OCI-LY1 (cell line): ENCODE measurements at regions not wholly inside any gene's neighbourhood (a gene's known extent, or its start where the extent isn't known, plus 50 kb on each side); places are given as distances from the start of the nearest gene placed in this dataset.

Experiments
- H2AFZ ChIP-seq: fragments of 200-600 bp; sonication (generic), shearing (Covaris generic); 2 replicates; pipeline ENCODE4 v1.6.0; 2014; ENCODE audit warnings: antibody characterized with exemption, mild to moderate bottlenecking, low read length
- H3F3A ChIP-seq: fragments of 200-600 bp; sonication (generic), shearing (Covaris generic); 2 replicates; pipeline ENCODE4 v1.6.0; 2014; ENCODE audit warnings: mild to moderate bottlenecking, antibody characterized with exemption, low read length, moderate library complexity; ENCODE audit not compliant: insufficient read depth
- H3K27ac ChIP-seq: fragments of 200-600 bp; sonication (generic); 2 replicates; pipeline ENCODE4 v1.5.1; 2014; ENCODE audit warnings: low read length, mixed run types, mild to moderate bottlenecking, low read depth; ENCODE audit not compliant: poor library complexity, severe bottlenecking
- H3K27me3 ChIP-seq: fragments of 200-600 bp; sonication (generic); 2 replicates; pipeline ENCODE4 v1.6.0; 2014; ENCODE audit warnings: antibody characterized with exemption, mild to moderate bottlenecking, low read length, moderate library complexity; ENCODE audit not compliant: insufficient read depth
- H3K36me3 ChIP-seq: fragments of 200-600 bp; sonication (generic); 2 replicates; pipeline ENCODE4 v1.6.1; 2014; ENCODE audit warnings: mild to moderate bottlenecking, antibody characterized with exemption, low read length, moderate library complexity, mixed read lengths; ENCODE audit not compliant: insufficient read depth
- H3K4me1 ChIP-seq: fragments of 200-600 bp; sonication (generic); 2 replicates; pipeline ENCODE4 v1.5.1; 2014; ENCODE audit warnings: mild to moderate bottlenecking, low read length, moderate library complexity; ENCODE audit not compliant: insufficient read depth, severe bottlenecking
- H3K4me2 ChIP-seq: fragments of 200-600 bp; sonication (generic), shearing (Covaris generic); 2 replicates; pipeline ENCODE4 v1.6.1; 2014; ENCODE audit warnings: low read length
- H3K4me3 ChIP-seq: fragments of 200-600 bp; sonication (generic); 2 replicates; pipeline ENCODE4 v1.5.1; 2014; ENCODE audit warnings: low read length, low read depth, mild to moderate bottlenecking, mixed read lengths; ENCODE audit not compliant: poor library complexity, severe bottlenecking
- H3K79me2 ChIP-seq: fragments of 200-600 bp; shearing (Covaris generic); 2 replicates; pipeline ENCODE4 v1.6.1; 2016; ENCODE audit warnings: mixed run types, low read length, mixed read lengths; ENCODE audit not compliant: insufficient read depth
- H3K9ac ChIP-seq: fragments of 200-600 bp; sonication (generic), shearing (Covaris generic); 2 replicates; pipeline ENCODE4 v1.6.1; 2014; ENCODE audit warnings: mild to moderate bottlenecking, low read length, mixed read lengths
- H3K9me2 ChIP-seq: fragments of 200-600 bp; sonication (generic), shearing (Covaris generic); 2 replicates; pipeline ENCODE4 v1.6.1; 2014; ENCODE audit warnings: low read depth, mild to moderate bottlenecking, low read length, mixed read lengths
- H3K9me3 ChIP-seq: fragments of 200-600 bp; shearing (Covaris generic); 2 replicates; pipeline ENCODE4 v1.6.1; 2014; ENCODE audit warnings: low read length, mixed read lengths
- H4K20me1 ChIP-seq: fragments of 200-600 bp; sonication (generic), shearing (Covaris generic); 2 replicates; pipeline ENCODE4 v1.6.0; 2016; ENCODE audit warnings: mild to moderate bottlenecking, low read length; ENCODE audit not compliant: insufficient read depth
- EZH2 ChIP-seq: fragments of 200-600 bp; sonication (generic), shearing (Covaris generic); IDR thresholded peaks from 2 replicates; pipeline ENCODE4 v1.8.0; 2017; ENCODE audit warnings: borderline replicate concordance, mixed run types, mild to moderate bottlenecking, antibody characterized with exemption, low read length, moderate library complexity, mixed read lengths
- TF ChIP-seq, protein P1 (sequence below): fragments of 200-600 bp; sonication (generic), shearing (Covaris generic); IDR thresholded peaks from 2 replicates; pipeline ENCODE4 v1.5.1; 2017; ENCODE audit warnings: mild to moderate bottlenecking, antibody characterized with exemption, low read length, moderate library complexity, mixed read lengths

GRCh38 chr13:90375851-90376250, 971.6 kb upstream of the MIR17HG start:
- Histone ChIP-seq H3K27me3 (no peaks in the 10 kb centered on the region), H3K36me3 (no peaks in the 10 kb centered on the region), H3K9ac (no peak overlapping the region), H4K20me1 (no peaks in the 10 kb centered on the region), H3K79me2 (no peaks in the 10 kb centered on the region), H2AFZ (peak overlapping the region; percentile 20; the same call in 1 of the 2 replicates), H3K4me1 (no peaks in the 10 kb centered on the region), H3K4me3 (no peak overlapping the region), H3K4me2 (no peak overlapping the region), H3F3A (no peaks in the 10 kb centered on the region), H3K9me2 (no peaks in the 10 kb centered on the region), H3K27ac (no peak overlapping the region), H3K9me3 (no peaks in the 10 kb centered on the region)
- TF ChIP-seq, protein P1, sequence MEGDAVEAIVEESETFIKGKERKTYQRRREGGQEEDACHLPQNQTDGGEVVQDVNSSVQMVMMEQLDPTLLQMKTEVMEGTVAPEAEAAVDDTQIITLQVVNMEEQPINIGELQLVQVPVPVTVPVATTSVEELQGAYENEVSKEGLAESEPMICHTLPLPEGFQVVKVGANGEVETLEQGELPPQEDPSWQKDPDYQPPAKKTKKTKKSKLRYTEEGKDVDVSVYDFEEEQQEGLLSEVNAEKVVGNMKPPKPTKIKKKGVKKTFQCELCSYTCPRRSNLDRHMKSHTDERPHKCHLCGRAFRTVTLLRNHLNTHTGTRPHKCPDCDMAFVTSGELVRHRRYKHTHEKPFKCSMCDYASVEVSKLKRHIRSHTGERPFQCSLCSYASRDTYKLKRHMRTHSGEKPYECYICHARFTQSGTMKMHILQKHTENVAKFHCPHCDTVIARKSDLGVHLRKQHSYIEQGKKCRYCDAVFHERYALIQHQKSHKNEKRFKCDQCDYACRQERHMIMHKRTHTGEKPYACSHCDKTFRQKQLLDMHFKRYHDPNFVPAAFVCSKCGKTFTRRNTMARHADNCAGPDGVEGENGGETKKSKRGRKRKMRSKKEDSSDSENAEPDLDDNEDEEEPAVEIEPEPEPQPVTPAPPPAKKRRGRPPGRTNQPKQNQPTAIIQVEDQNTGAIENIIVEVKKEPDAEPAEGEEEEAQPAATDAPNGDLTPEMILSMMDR = no peak
- TF ChIP-seq EZH2 = no peak

- Histone ChIP-seq H3K27ac (no peak overlapping the region), H3K4me1 (no peaks in the 10 kb centered on the region), H3K4me2 (no peak overlapping the region), H3K27me3 (no peaks in the 10 kb centered on the region), H3K9ac (no peak overlapping the region), H2AFZ (no peak overlapping the region), H3K9me3 (no peaks in the 10 kb centered on the region), H3F3A (no peaks in the 10 kb centered on the region), H3K4me3 (no peak overlapping the region), H3K79me2 (no peaks in the 10 kb centered on the region), H3K36me3 (no peaks in the 10 kb centered on the region), H4K20me1 (no peaks in the 10 kb centered on the region), H3K9me2 (no peaks in the 10 kb centered on the region)
- no peak for TF ChIP-seq EZH2
Observed at GRCh38 chr13:90382425-90382824, 965.1 kb upstream of the MIR17HG start.

GRCh38 chr13:90385781-90386489, 961.6 kb upstream of the MIR17HG start:
- Histone ChIP-seq H3K4me3 (no peak overlapping the region), H3K9me3 (no peaks in the 10 kb centered on the region), H3K27ac (no peak overlapping the region), H2AFZ (no peak overlapping the region), H3K27me3 (no peaks in the 10 kb centered on the region), H4K20me1 (no peaks in the 10 kb centered on the region), H3K9me2 (no peaks in the 10 kb centered on the region), H3K36me3 (no peaks in the 10 kb centered on the region), H3K4me2 (no peak overlapping the region), H3F3A (no peaks in the 10 kb centered on the region), H3K4me1 (no peaks in the 10 kb centered on the region), H3K9ac (no peak overlapping the region), H3K79me2 (no peaks in the 10 kb centered on the region)
- TF ChIP-seq EZH2 = no peak
- TF ChIP-seq, protein P1 = no peak
